ENCODE measurements at regions not wholly inside any gene's neighbourhood (a gene's known extent, or its start where the extent isn't known, plus 50 kb on each side); places are given as distances from the start of the nearest gene placed in this dataset.

DNA sequence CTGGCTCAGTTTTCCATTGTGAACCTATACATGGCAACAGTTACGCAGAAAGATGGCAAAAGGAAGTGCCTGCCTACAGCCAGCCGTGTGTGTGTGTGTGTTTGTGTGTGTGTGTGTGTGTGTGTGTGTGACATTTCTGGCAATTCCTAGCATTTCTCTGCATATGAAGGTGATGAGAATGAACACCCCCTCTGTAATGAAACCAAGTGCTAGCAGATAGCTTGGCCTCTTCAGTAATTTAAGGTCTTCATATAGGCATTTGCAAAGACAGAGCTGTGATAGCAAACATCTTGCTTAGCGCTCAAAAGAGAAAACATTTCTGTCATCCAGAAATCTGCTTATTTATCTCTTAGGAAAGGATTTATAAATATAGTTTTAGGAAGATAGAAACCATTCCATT lies 389.1 kb downstream of the AACS start:
- Histone ChIP-seq H4K91ac (replicated peaks; ENCODE audit: insufficient read length, low read length) (no peak overlapping the region), H3K9ac (replicated peaks in 1 of 4; ENCODE audit: extremely low read depth in 1 of 4, low read depth in 3 of 4, low read length in 3 of 4) (no peak overlapping the region), H3K56ac (replicated peaks; ENCODE audit: insufficient read length, low read depth, low read length) (no peak overlapping the region), H3K18ac (ENCODE audit: extremely low read depth, low read length) (no peak overlapping the region), H3K79me2 (ENCODE audit: control insufficient read depth in 1 of 2, insufficient read depth in 2 of 2, low read length in 2 of 2) (no peaks in the 10 kb centered on the region), H3K27me3 (replicated peaks in 1 of 4; ENCODE audit: control insufficient read depth in 3 of 4, extremely low read depth in 1 of 4, insufficient read depth in 3 of 4, low read length in 3 of 4) (no peaks in the 10 kb centered on the region), H3K27ac (ENCODE audit: low read depth, low read length) (no peak overlapping the region), H3K79me1 (ENCODE audit: low read depth, low read length) (no peaks in the 10 kb centered on the region; the same call in 1 of the 2 replicates), H2AK5ac (ENCODE audit: low read depth, low read length) (no peak overlapping the region), H2BK5ac (ENCODE audit: low read depth, low read length) (no peak overlapping the region), H3K23me2 (ENCODE audit: low read depth, low read length) (no peaks in the 10 kb centered on the region), H3K4ac (replicated peaks; ENCODE audit: insufficient read length, low read depth, low read length) (no peak overlapping the region), H2BK120ac (replicated peaks; ENCODE audit: low read depth, low read length) (no peak overlapping the region), H3K4me1 (replicated peaks in 1 of 4; ENCODE audit: control insufficient read depth in 3 of 4, insufficient read depth in 4 of 4, low read length in 3 of 4) (peaks cover 0 to 3% (median 1%) of the 10 kb centered on the region in 4 experiments; a peak in 3 of 7 replicates), H2BK15ac (ENCODE audit: low read length) (no peak overlapping the region), H3K36me3 (ENCODE audit: control insufficient read depth in 2 of 4, insufficient read depth in 4 of 4, low read length in 3 of 4) (no peaks in the 10 kb centered on the region), H4K8ac (ENCODE audit: extremely low read depth, insufficient read depth, low read length) (no peak overlapping the region), H2BK12ac (ENCODE audit: low read depth, low read length) (no peak overlapping the region), H3K4me3 (ENCODE audit: extremely low read depth in 1 of 4, insufficient read depth in 2 of 4, low read depth in 3 of 4, low read length in 4 of 4) (no peak overlapping the region), H4K5ac (ENCODE audit: insufficient read length, low read depth, low read length) (no peak overlapping the region), H2BK20ac (ENCODE audit: low read length) (no peak overlapping the region), H3K14ac (ENCODE audit: insufficient read length) (no peak overlapping the region), H4K20me1 (replicated peaks in 1 of 2; ENCODE audit: control insufficient read depth in 1 of 2, insufficient read depth in 2 of 2, low read length in 2 of 2) (no peaks in the 10 kb centered on the region), H3K9me3 (ENCODE audit: insufficient read depth in 2 of 2, low read depth in 1 of 2, low read length in 1 of 2) (no peaks in the 10 kb centered on the region), H3K4me2 (ENCODE audit: insufficient read depth in 1 of 2, low read depth in 2 of 2, low read length in 2 of 2) (no peak overlapping the region), H3K23ac (ENCODE audit: insufficient read length) (no peak overlapping the region), H2AFZ (ENCODE audit: low read length) (no peak overlapping the region)
- FAIRE-seq (no peak), DNase-seq (ENCODE audit: low read depth in 1 of 2, low spot score in 2 of 2) (no peak)
- CTCF ChIA-PET (ENCODE audit: partially characterized antibody) = interaction anchor here (1.5 kb wide), 1 partner anchor 16 kb away, joined by 6 read pairs; no protein-coding TSS in a partner anchor
- WGBS, 2 experiments (ENCODE audit: extremely low coverage in 1 of 2, insufficient coverage in 1 of 2, insufficient read length in 1 of 2, insufficient replicate concordance in 2 of 2, low coverage in 1 of 2, low lambda C conversion rate in 2 of 2, missing lambda C conversion rate in 1 of 2) = 92% methylated on average over 3 of the region's 3 CpGs; no CpG with 5 or more reads in 1 of the 2 experiments
- POLR2A ChIA-PET (ENCODE audit: partially characterized antibody) = no interaction called here
- no peak for TF ChIP-seq POU5F1 (IDR thresholded peaks at IDR 0.05; ENCODE audit: low read depth, low read length)
- no peak for TF ChIP-seq BCL11A (IDR thresholded peaks at IDR 0.05; ENCODE audit: low read depth in 2 of 2, low read length in 2 of 2)
- TF ChIP-seq, protein P1, sequence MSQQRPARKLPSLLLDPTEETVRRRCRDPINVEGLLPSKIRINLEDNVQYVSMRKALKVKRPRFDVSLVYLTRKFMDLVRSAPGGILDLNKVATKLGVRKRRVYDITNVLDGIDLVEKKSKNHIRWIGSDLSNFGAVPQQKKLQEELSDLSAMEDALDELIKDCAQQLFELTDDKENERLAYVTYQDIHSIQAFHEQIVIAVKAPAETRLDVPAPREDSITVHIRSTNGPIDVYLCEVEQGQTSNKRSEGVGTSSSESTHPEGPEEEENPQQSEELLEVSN (IDR thresholded peaks at IDR 0.05) = no peak
- no peak for TF ChIP-seq NANOG (IDR thresholded peaks at IDR 0.05; ENCODE audit: insufficient read depth, low read depth, low read length, poor library complexity, severe bottlenecking)
- TF ChIP-seq BRCA1 (IDR thresholded peaks at IDR 0.05; ENCODE audit: low read depth, low read length) = no peak
- no peak for TF ChIP-seq SIRT6 (IDR thresholded peaks at IDR 0.05; ENCODE audit: low read length)
- TF ChIP-seq TAF1 (IDR thresholded peaks at IDR 0.05; ENCODE audit: low read depth, low read length) = no peak
- TF ChIP-seq KDM1A (IDR thresholded peaks at IDR 0.05; ENCODE audit: borderline replicate concordance, low read length) = no peak
